HG03135 (cell line): ENCODE measurements at regions not wholly inside any gene's neighbourhood (a gene's known extent, or its start where the extent isn't known, plus 50 kb on each side); places are given as distances from the start of the nearest gene placed in this dataset.

Experiments used
- ATAC-seq: cut with Tn5 transposase; IDR thresholded peaks from one replicate; pipeline ENCODE4 v1.9.1; 2021; ENCODE audit warnings: mild to moderate bottlenecking, moderate library complexity; ENCODE audit not compliant: unreplicated experiment

GRCh38 chr5:105407200-105407599 lies 1844.6 kb upstream of the NUDT12 start:
- no peak for ATAC-seq

GRCh38 chr5:105397749-105398148 lies 1835.2 kb upstream of the NUDT12 start:
- no peak for ATAC-seq

- ATAC-seq = no peak
These were observed 1830.1 kb upstream of the NUDT12 start for GRCh38 chr5:105392710-105393149.

- no peak for ATAC-seq
These were observed 1829.6 kb upstream of the NUDT12 start for GRCh38 chr5:105392122-105392709.

- no peak for ATAC-seq
These were observed 1817.5 kb upstream of the NUDT12 start for GRCh38 chr5:105380126-105380525.

- no peak for ATAC-seq
These were observed 1808.6 kb upstream of the NUDT12 start for GRCh38 chr5:105371169-105371568.

GRCh38 chr5:105350486-105351140 lies 1788.0 kb upstream of the NUDT12 start:
- ATAC-seq = no peak

GRCh38 chr5:105331558-105331957 lies 1769.0 kb upstream of the NUDT12 start:
- no peak for ATAC-seq

GRCh38 chr5:105330185-105330584 lies 1767.6 kb upstream of the NUDT12 start:
- ATAC-seq = no peak

GRCh38 chr5:105304859-105305258 lies 1742.3 kb upstream of the NUDT12 start:
- ATAC-seq = no peak

GRCh38 chr5:105288946-105289345 lies 1726.4 kb upstream of the NUDT12 start:
- no peak for ATAC-seq

GRCh38 chr5:105283134-105283533 lies 1720.5 kb upstream of the NUDT12 start:
- ATAC-seq = no peak

- ATAC-seq = no peak
These were observed 1711.5 kb upstream of the NUDT12 start for GRCh38 chr5:105274079-105274478.

- ATAC-seq = no peak
These were observed 1700.9 kb upstream of the NUDT12 start for GRCh38 chr5:105263515-105263914.

GRCh38 chr5:105259581-105260217 lies 1697.1 kb upstream of the NUDT12 start:
- ATAC-seq = no peak

- ATAC-seq = no peak
These were observed 1676.0 kb upstream of the NUDT12 start for GRCh38 chr5:105238561-105238960.

- no peak for ATAC-seq
These were observed 1668.0 kb upstream of the NUDT12 start for GRCh38 chr5:105230516-105231157.

- no peak for ATAC-seq
These were observed 1655.4 kb upstream of the NUDT12 start for GRCh38 chr5:105218018-105218417.

- ATAC-seq = no peak
These were observed 1650.5 kb upstream of the NUDT12 start for GRCh38 chr5:105213078-105213477.

GRCh38 chr5:105207066-105207465 lies 1644.5 kb upstream of the NUDT12 start:
- ATAC-seq = no peak

GRCh38 chr5:105197531-105197930 lies 1634.9 kb upstream of the NUDT12 start:
- ATAC-seq = no peak

- ATAC-seq = no peak
These were observed 1633.2 kb upstream of the NUDT12 start for GRCh38 chr5:105195765-105196164.
